ENCODE measurements at regions not wholly inside any gene's neighbourhood (a gene's known extent, or its start where the extent isn't known, plus 50 kb on each side); places are given as distances from the start of the nearest gene placed in this dataset.

GRCh38 chr17:77316191-77316641 lies 175.4 kb downstream of the SEC14L1 start (continued):
- TF ChIP-seq MNT (conservative IDR thresholded peaks at IDR 0.05), result no peak
- TF ChIP-seq HES1 (IDR thresholded peaks at IDR 0.05; ENCODE audit: low read depth), result no peak
- TF ChIP-seq PHB2 (IDR thresholded peaks at IDR 0.05; ENCODE audit: low read depth), result no peak
- TF ChIP-seq ZNF384 (IDR thresholded peaks at IDR 0.05; ENCODE audit: low read depth, low read length), result no peak

- H3K36me3 ChIP-seq (ENCODE audit: control insufficient read depth, insufficient read depth, low read length), result no peaks in the 10 kb centered on the region
- no peak for ATAC-seq
- intact Hi-C loops (cut with micrococcal nuclease), result no loop called here
- no peak overlapping the region for H3K27ac ChIP-seq (ENCODE audit: extremely low read depth, low read depth, low read length)
- peaks cover 8 to 50% of the 10 kb centered on the region in 2 experiments; a peak in 4 of 5 replicates for H3K4me1 ChIP-seq (replicated peaks in 1 of 2; ENCODE audit: control insufficient read depth in 2 of 2, insufficient read depth in 2 of 2, low read length in 2 of 2)
- H3K9me1 ChIP-seq (ENCODE audit: control insufficient read depth, insufficient read depth, low read length), result no peaks in the 10 kb centered on the region
- H4K20me1 ChIP-seq (replicated peaks; ENCODE audit: control insufficient read depth, insufficient read depth, low read length), result no peaks in the 10 kb centered on the region
- ChIA-PET POLR2A (no interaction called here), CTCF (ENCODE audit: low intra/inter-chr PET ratio) (no interaction called here)
- H3K4me3 ChIP-seq, result no peak overlapping the region
- no peak for DNase-seq (ENCODE audit: extremely low read depth in 1 of 4, low spot score in 3 of 4)
- H3K4me2 ChIP-seq (ENCODE audit: insufficient read depth, low read length), result no peak overlapping the region
- no peak overlapping the region for H2AFZ ChIP-seq (ENCODE audit: low read depth, low read length)
- peaks cover 23% of the 10 kb centered on the region for H3K79me2 ChIP-seq (ENCODE audit: control insufficient read depth, insufficient read depth, low read length)
- peaks cover 0 to 8% of the 10 kb centered on the region in 2 experiments; a peak in 2 of 5 replicates for H3K27me3 ChIP-seq (ENCODE audit: control insufficient read depth in 2 of 2, insufficient read depth in 2 of 2, low read length in 2 of 2)
- in situ Hi-C loops (cut with MboI), result no loop called here
- no peak for FAIRE-seq
- no TSS peak for BruUV-seq (replicated peaks)
- WGBS (ENCODE audit: insufficient coverage, low coverage, missing lambda C conversion rate), result 84% methylated on average over 6 of the region's 8 CpGs
- no peaks in the 10 kb centered on the region for H3K9me3 ChIP-seq (replicated peaks; ENCODE audit: control insufficient read depth, insufficient read depth, low read depth, low read length)
- H3K9ac ChIP-seq (ENCODE audit: insufficient read depth in 1 of 2, low read depth in 2 of 2, low read length in 2 of 2), result no peak overlapping the region; a peak in 1 of 4 replicates
- TF ChIP-seq ZNF766 (CRISPR knock-in tag; conservative IDR thresholded peaks at IDR 0.05) (no peak), ELF2 (CRISPR knock-in tag; IDR thresholded peaks at IDR 0.05) (no peak), RBBP5 (IDR thresholded peaks at IDR 0.05; ENCODE audit: borderline replicate concordance, insufficient read depth, low read length, poor library complexity, severe bottlenecking) (no peak), ZNF133 (CRISPR knock-in tag; IDR thresholded peaks at IDR 0.05) (no peak), RB1 (IDR thresholded peaks at IDR 0.05; ENCODE audit: low read depth) (no peak), ZNF398 (CRISPR knock-in tag; IDR thresholded peaks at IDR 0.05) (no peak), RBM34 (IDR thresholded peaks at IDR 0.05; ENCODE audit: borderline replicate concordance, insufficient read depth, low read length) (no peak), ZNF12 (CRISPR knock-in tag; IDR thresholded peaks at IDR 0.05) (no peak), PHB (CRISPR knock-in tag; IDR thresholded peaks at IDR 0.05) (no peak), NR3C1 (CRISPR knock-in tag; IDR thresholded peaks at IDR 0.05) (no peak), TARDBP (IDR thresholded peaks at IDR 0.05) (no peak), RBM22 (IDR thresholded peaks at IDR 0.05; ENCODE audit: low read depth, low read length, poor library complexity, severe bottlenecking) (no peak), NR2C2 (CRISPR knock-in tag; IDR thresholded peaks at IDR 0.05) (no peak), NR2C2 (tag; IDR thresholded peaks at IDR 0.05) (no peak), NR4A1 (CRISPR knock-in tag; IDR thresholded peaks at IDR 0.05) (no peak), NR4A1 (tag; IDR thresholded peaks at IDR 0.05) (no peak), TGIF2 (CRISPR knock-in tag; IDR thresholded peaks at IDR 0.05) (no peak)
Measured at GRCh38 chr17:77316651-77317050, 175.9 kb downstream of the SEC14L1 start.
